ENCODE measurements at regions not wholly inside any gene's neighbourhood (a gene's known extent, or its start where the extent isn't known, plus 50 kb on each side); places are given as distances from the start of the nearest gene placed in this dataset.

GRCh38 chr3:139122612-139123011 lies 77.9 kb upstream of the PRR23C start:
- TF ChIP-seq CTCF (IDR thresholded peaks at IDR 0.05), result no peak
- no peak for TF ChIP-seq POLR2A (IDR thresholded peaks at IDR 0.05)
